HEK293 (cell line): ENCODE measurements at regions not wholly inside any gene's neighbourhood (a gene's known extent, or its start where the extent isn't known, plus 50 kb on each side); places are given as distances from the start of the nearest gene placed in this dataset.
A peak's percentile ranks its signal among the peaks of the same experiment; 100 is the strongest.

Experiments
- CTCF ChIA-PET: fragments of 350-600 bp; formaldehyde crosslinking; extraction: SDS; loops from one replicate; lab custom pipeline; 2021; ENCODE audit warnings: antibody characterized with exemption; lab: Yijun Ruan, JAX
- POLR2A ChIA-PET: fragments of 300-600 bp; formaldehyde crosslinking; extraction: SDS; loops from one replicate; lab custom pipeline; 2020; ENCODE audit warnings: antibody characterized with exemption, inconsistent platforms; lab: Yijun Ruan, JAX
- H3K27ac ChIP-seq: fragments of 200-500 bp; sonication (Bioruptor generic); 2 replicates; pipeline ENCODE4 v1.5.1; 2014; ENCODE audit warnings: low read depth, low read length, control low read depth, inconsistent platforms; ENCODE audit errors: extremely low read depth
- H3K36me3 ChIP-seq, 2 experiments: fragments of 200-500 bp in 1 of 2; sonication (Bioruptor generic) in 1 of 2; 1 replicate in 1 of 2; 2 replicates in 1 of 2; pipeline ENCODE4 v1.5.1; 2014 to 2017; ENCODE audit warnings: inconsistent platforms in 2 of 2, low read length in 2 of 2; ENCODE audit not compliant: control insufficient read depth in 2 of 2, insufficient read depth in 1 of 2
- H3K4me1 ChIP-seq: fragments of 200-500 bp; sonication (Bioruptor generic); 2 replicates; pipeline ENCODE4 v1.5.1; 2014; ENCODE audit warnings: mild to moderate bottlenecking, low read length, inconsistent platforms; ENCODE audit not compliant: control insufficient read depth, insufficient read depth
- H3K4me3 ChIP-seq: 2 replicates; pipeline ENCODE4 v1.5.1; 2011; ENCODE audit warnings: low read depth, mild to moderate bottlenecking, control low read depth, low read length, moderate library complexity
- H3K9me3 ChIP-seq: fragments of 200-500 bp; sonication (Bioruptor generic); 2 replicates; pipeline ENCODE4 v1.5.1; 2014; ENCODE audit warnings: low read depth, low read length, inconsistent platforms; ENCODE audit not compliant: control insufficient read depth, insufficient read depth
- HIC1 ChIP-seq: fragments of 450-650 bp; formaldehyde crosslinking; IDR thresholded peaks from 2 replicates; pipeline ENCODE4 v1.5.1; 2016; ENCODE audit warnings: missing biosample characterization, missing genetic modification characterization
- KLF1 ChIP-seq: fragments of 450-650 bp; formaldehyde crosslinking; IDR thresholded peaks from 2 replicates; pipeline ENCODE4 v1.5.1; 2016; ENCODE audit warnings: missing biosample characterization, missing genetic modification characterization
- KLF7 ChIP-seq: fragments of 450-650 bp; formaldehyde crosslinking; IDR thresholded peaks from 2 replicates; pipeline ENCODE4 v1.5.1; 2016; ENCODE audit warnings: missing biosample characterization, missing genetic modification characterization, borderline replicate concordance
- ZIC2 ChIP-seq: fragments of 450-650 bp; formaldehyde crosslinking; IDR thresholded peaks from 2 replicates; pipeline ENCODE4 v1.5.1; 2016; ENCODE audit warnings: missing biosample characterization, missing genetic modification characterization
- ZNF174 ChIP-seq: fragments of 450-650 bp; formaldehyde crosslinking; IDR thresholded peaks from 2 replicates; pipeline ENCODE4 v1.5.0; 2017; ENCODE audit warnings: missing biosample characterization, mild to moderate bottlenecking, missing genetic modification characterization
- ZNF184 ChIP-seq: fragments of 450-650 bp; IDR thresholded peaks from 2 replicates; pipeline ENCODE4 v1.5.1; 2018; ENCODE audit warnings: missing biosample characterization, mild to moderate bottlenecking, missing genetic modification characterization
- ZNF19 ChIP-seq: fragments of 450-650 bp; formaldehyde crosslinking; IDR thresholded peaks from 2 replicates; pipeline ENCODE4; 2016; ENCODE audit warnings: missing biosample characterization, missing genetic modification characterization, low read depth
- ZNF214 ChIP-seq: fragments of 450-650 bp; formaldehyde crosslinking; IDR thresholded peaks from 2 replicates; pipeline ENCODE4 v1.5.1; 2017; ENCODE audit warnings: missing biosample characterization, mild to moderate bottlenecking, missing genetic modification characterization, borderline replicate concordance
- ZNF239 ChIP-seq: fragments of 450-650 bp; formaldehyde crosslinking; IDR thresholded peaks from 2 replicates; pipeline ENCODE4 v1.5.1; 2016; ENCODE audit warnings: missing biosample characterization, missing genetic modification characterization
- ZNF398 ChIP-seq: fragments of 450-650 bp; formaldehyde crosslinking; IDR thresholded peaks from 2 replicates; pipeline ENCODE4 v1.5.1; 2017; ENCODE audit warnings: missing biosample characterization, missing genetic modification characterization
- ZNF433 ChIP-seq: fragments of 450-650 bp; formaldehyde crosslinking; IDR thresholded peaks from 2 replicates; pipeline ENCODE4 v1.5.1; 2016; ENCODE audit warnings: missing biosample characterization, missing genetic modification characterization, low read depth
- ZNF555 ChIP-seq: fragments of 450-650 bp; formaldehyde crosslinking; conservative IDR thresholded peaks from 2 replicates; pipeline ENCODE4 v1.5.1; 2017; ENCODE audit warnings: missing biosample characterization, mild to moderate bottlenecking, missing genetic modification characterization, inconsistent platforms
- ZNF596 ChIP-seq: fragments of 450-650 bp; IDR thresholded peaks from 2 replicates; pipeline ENCODE4 v1.5.0; 2018; ENCODE audit warnings: missing biosample characterization, mild to moderate bottlenecking, missing genetic modification characterization, moderate library complexity
- ZNF660 ChIP-seq: fragments of 450-650 bp; IDR thresholded peaks from 2 replicates; pipeline ENCODE4 v1.5.1; 2018; ENCODE audit warnings: missing biosample characterization, mild to moderate bottlenecking, missing genetic modification characterization
- ZNF707 ChIP-seq: fragments of 450-650 bp; formaldehyde crosslinking; IDR thresholded peaks from 2 replicates; pipeline ENCODE4 v1.5.1; 2016; ENCODE audit warnings: missing biosample characterization, missing genetic modification characterization
- ZNF777 ChIP-seq: fragments of 450-650 bp; formaldehyde crosslinking; IDR thresholded peaks from 2 replicates; pipeline ENCODE4 v1.5.1; 2017; ENCODE audit warnings: missing biosample characterization, missing genetic modification characterization, borderline replicate concordance
- TF ChIP-seq, protein P1 (sequence below): fragments of 450-650 bp; formaldehyde crosslinking; IDR thresholded peaks from 2 replicates; pipeline ENCODE4 v1.5.1; 2016; ENCODE audit warnings: missing biosample characterization, missing genetic modification characterization
- TF ChIP-seq, protein P2 (sequence below): fragments of 450-650 bp; formaldehyde crosslinking; IDR thresholded peaks from 2 replicates; pipeline ENCODE4 v1.5.1; 2016; ENCODE audit warnings: missing biosample characterization, missing genetic modification characterization

DNA sequence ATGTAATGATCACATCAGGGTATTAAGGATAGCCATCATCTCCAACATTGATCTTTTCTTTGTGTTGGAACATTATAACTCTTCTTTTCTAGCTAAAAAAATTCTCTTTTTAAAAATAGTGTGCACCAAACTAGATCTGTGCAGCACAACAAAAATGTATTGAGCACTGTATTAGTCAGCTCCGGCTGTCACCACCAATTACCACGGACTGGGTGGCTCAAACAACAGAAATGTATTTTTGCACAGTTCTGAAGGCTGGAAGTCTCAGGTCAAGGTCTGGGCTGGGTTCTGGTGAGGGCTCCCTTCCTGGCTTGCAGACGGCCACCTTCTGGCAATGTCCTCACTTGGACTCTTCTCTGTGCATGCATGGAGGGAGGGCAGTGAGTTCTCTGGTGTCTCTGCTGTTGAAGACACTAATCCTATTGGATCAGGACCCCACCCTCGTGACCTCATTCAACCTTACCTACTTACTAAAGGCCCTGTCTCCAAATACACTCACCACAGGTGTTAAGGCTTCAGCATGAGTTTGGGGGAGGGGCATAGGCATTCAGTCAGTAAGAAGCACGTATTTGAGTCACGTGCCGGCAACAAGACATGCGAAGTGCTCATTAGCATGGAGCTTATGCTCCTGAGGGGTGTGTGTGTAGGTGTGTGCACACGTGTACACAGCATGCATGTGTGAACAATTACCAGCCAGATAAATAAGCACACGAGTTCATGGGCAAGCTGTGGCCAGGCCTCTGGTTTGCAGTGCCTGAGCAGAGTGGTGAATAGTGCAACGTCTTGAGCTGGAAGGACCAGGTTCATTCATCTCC lies 89.4 kb upstream of the SH3PXD2B start:
- TF ChIP-seq ZNF184 (tag by site-specific recombination) (no peak), ZNF214 (tag by site-specific recombination) (no peak), ZNF596 (tag by site-specific recombination) (no peak)
- Histone ChIP-seq H3K36me3 (no peaks in the 10 kb centered on the region), H3K4me3 (no peak overlapping the region), H3K4me1 (no peaks in the 10 kb centered on the region), H3K9me3 (no peaks in the 10 kb centered on the region), H3K27ac (no peak overlapping the region)
- ChIA-PET CTCF (interaction anchor here (0.7 to 1.0 kb wide), 2 partner anchors 93 to 174 kb away, joined by 3 read pairs; no protein-coding TSS in a partner anchor), POLR2A (no interaction called here)

DNA sequence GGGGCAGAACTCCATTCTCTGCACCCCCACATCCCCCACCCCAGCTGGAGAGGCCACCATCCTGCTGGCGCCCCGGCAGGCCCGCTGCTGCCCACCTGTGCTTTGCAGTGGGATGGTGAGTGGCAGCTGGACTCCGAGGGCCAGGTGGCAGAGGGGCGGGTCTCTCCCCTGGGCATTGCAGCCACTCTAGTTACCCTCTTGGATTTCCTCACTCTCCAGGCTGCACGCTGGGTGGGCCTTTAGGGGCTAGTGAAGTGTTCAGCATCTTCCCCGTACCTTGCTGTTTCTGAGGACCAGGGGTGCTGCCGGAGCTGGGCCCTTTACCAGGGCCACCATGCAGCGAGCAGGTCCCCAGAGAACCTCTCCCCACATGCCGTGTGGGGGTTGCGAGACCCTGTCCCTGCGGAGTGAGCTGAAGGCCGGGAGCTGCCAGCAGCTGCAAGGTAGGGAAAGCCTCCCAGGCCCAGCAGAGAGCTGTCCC lies 88.4 kb upstream of the SH3PXD2B start:
- POLR2A ChIA-PET: no interaction called here

DNA sequence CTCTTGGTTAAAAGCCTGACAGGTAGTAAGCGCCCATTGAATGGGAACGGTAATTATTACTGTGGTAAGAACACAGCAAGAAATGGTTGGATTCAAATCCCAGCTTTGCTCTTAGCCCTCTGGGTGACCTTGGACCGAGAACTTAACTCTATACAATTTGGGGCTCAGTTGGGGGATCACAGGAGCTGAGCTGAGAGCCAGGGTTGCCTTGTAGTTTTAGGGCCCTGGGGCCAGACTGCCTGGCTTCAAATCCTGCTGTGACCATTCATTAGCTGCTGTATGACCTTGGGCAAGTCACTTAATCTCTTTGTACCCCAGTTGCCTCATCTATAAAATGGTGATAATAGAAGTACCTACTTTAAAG lies 87.4 kb upstream of the SH3PXD2B start:
- Histone ChIP-seq H3K4me1 (no peaks in the 10 kb centered on the region), H3K4me3 (no peak overlapping the region), H3K27ac (no peak overlapping the region), H3K36me3 (no peaks in the 10 kb centered on the region), H3K9me3 (no peaks in the 10 kb centered on the region)
- CTCF ChIA-PET: interaction anchor here (1.2 kb wide), 1 partner anchor 155 kb away, joined by 3 read pairs; no protein-coding TSS in a partner anchor
- POLR2A ChIA-PET: interaction anchor here (0.6 kb wide), 1 partner anchor 117 kb away, joined by 3 read pairs; no protein-coding TSS in a partner anchor
- TF ChIP-seq ZNF660 (tag by site-specific recombination): no peak
- TF ChIP-seq KLF1: no peak
- TF ChIP-seq ZNF555 (tag by site-specific recombination): no peak
- no peak for TF ChIP-seq ZNF707 (tag by site-specific recombination)
- TF ChIP-seq ZNF19 (tag by site-specific recombination): no peak
- TF ChIP-seq, protein P1, sequence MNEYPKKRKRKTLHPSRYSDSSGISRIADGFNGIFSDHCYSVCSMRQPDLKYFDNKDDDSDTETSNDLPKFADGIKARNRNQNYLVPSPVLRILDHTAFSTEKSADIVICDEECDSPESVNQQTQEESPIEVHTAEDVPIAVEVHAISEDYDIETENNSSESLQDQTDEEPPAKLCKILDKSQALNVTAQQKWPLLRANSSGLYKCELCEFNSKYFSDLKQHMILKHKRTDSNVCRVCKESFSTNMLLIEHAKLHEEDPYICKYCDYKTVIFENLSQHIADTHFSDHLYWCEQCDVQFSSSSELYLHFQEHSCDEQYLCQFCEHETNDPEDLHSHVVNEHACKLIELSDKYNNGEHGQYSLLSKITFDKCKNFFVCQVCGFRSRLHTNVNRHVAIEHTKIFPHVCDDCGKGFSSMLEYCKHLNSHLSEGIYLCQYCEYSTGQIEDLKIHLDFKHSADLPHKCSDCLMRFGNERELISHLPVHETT (tag by site-specific recombination): no peak
- TF ChIP-seq KLF7 (tag by site-specific recombination): no peak
- no peak for TF ChIP-seq ZNF777 (tag by site-specific recombination)
- TF ChIP-seq ZNF239 (tag by site-specific recombination): no peak
- TF ChIP-seq ZNF398: no peak
- no peak for TF ChIP-seq ZNF433 (tag by site-specific recombination)
- TF ChIP-seq, protein P2, sequence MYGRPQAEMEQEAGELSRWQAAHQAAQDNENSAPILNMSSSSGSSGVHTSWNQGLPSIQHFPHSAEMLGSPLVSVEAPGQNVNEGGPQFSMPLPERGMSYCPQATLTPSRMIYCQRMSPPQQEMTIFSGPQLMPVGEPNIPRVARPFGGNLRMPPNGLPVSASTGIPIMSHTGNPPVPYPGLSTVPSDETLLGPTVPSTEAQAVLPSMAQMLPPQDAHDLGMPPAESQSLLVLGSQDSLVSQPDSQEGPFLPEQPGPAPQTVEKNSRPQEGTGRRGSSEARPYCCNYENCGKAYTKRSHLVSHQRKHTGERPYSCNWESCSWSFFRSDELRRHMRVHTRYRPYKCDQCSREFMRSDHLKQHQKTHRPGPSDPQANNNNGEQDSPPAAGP (tag by site-specific recombination): no peak
- TF ChIP-seq ZNF174: no peak

More for the DNA sequence above, 88.4 kb upstream of the SH3PXD2B start:
- Histone ChIP-seq H3K4me3 (no peak overlapping the region), H3K27ac (no peak overlapping the region), H3K4me1 (no peaks in the 10 kb centered on the region), H3K36me3 (no peaks in the 10 kb centered on the region), H3K9me3 (no peaks in the 10 kb centered on the region)
- CTCF ChIA-PET: interaction anchor here (0.5 to 1.2 kb wide), 2 partner anchors 43 to 154 kb away, joined by 3 read pairs; no protein-coding TSS in a partner anchor
- TF ChIP-seq ZIC2: peak; percentile 42; the same call in 1 of the 2 replicates
- no peak for TF ChIP-seq HIC1 (tag by site-specific recombination)
